ENCODE measurements at regions not wholly inside any gene's neighbourhood (a gene's known extent, or its start where the extent isn't known, plus 50 kb on each side); places are given as distances from the start of the nearest gene placed in this dataset.

DNA sequence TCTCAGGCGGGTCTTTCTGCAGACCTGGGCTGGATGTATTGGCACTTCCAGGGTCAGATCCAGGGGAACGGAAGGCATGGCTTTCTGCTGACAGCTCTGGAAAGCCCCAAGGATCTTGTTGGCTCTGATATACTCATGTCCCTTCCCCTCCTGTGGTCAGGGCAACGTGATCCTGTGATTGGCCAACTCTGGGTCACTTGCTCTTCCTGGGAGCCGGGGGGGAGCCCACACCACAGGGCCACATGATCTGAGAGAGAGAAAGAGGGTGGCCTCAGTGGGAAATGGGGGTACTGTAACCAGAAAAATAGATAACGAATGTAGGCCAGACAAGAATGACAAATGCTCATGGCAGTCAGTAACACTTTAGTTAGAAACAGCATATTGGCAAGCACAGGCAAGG, 223.0 kb downstream of the NFATC2 start (continued):
- TF ChIP-seq, protein P1, sequence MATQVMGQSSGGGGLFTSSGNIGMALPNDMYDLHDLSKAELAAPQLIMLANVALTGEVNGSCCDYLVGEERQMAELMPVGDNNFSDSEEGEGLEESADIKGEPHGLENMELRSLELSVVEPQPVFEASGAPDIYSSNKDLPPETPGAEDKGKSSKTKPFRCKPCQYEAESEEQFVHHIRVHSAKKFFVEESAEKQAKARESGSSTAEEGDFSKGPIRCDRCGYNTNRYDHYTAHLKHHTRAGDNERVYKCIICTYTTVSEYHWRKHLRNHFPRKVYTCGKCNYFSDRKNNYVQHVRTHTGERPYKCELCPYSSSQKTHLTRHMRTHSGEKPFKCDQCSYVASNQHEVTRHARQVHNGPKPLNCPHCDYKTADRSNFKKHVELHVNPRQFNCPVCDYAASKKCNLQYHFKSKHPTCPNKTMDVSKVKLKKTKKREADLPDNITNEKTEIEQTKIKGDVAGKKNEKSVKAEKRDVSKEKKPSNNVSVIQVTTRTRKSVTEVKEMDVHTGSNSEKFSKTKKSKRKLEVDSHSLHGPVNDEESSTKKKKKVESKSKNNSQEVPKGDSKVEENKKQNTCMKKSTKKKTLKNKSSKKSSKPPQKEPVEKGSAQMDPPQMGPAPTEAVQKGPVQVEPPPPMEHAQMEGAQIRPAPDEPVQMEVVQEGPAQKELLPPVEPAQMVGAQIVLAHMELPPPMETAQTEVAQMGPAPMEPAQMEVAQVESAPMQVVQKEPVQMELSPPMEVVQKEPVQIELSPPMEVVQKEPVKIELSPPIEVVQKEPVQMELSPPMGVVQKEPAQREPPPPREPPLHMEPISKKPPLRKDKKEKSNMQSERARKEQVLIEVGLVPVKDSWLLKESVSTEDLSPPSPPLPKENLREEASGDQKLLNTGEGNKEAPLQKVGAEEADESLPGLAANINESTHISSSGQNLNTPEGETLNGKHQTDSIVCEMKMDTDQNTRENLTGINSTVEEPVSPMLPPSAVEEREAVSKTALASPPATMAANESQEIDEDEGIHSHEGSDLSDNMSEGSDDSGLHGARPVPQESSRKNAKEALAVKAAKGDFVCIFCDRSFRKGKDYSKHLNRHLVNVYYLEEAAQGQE (IDR thresholded peaks at IDR 0.05; ENCODE audit: borderline replicate concordance) = no peak
- TF ChIP-seq, protein P1 (CRISPR knock-in tag; IDR thresholded peaks at IDR 0.05; ENCODE audit: low read depth) = no peak

All from K562 (cell line).